ENCODE measurements at regions not wholly inside any gene's neighbourhood (a gene's known extent, or its start where the extent isn't known, plus 50 kb on each side); places are given as distances from the start of the nearest gene placed in this dataset.

DNA sequence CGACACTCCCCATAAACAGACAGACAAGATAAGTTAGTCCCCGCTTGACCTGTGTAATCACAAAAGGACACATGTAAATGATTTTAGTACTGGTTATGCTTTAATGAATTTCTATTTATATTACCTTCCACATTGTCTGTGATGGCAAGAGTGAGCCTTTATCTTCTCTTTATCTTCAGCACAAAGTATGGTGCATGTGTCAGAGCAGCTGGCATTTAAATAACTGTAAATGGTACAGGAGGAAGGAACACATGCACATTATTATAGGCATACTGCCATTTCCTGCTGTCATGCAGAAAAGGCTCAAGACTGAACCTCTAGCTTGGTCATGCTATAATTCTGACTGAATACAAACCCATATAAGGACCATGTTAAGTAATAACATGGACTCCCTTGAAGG, 1342.7 kb upstream of the TENM4 start:
- no peak overlapping the region for H3K4me3 ChIP-seq
- no peaks in the 10 kb centered on the region for H3K27me3 ChIP-seq
- no peaks in the 10 kb centered on the region for H3K36me3 ChIP-seq
- no peaks in the 10 kb centered on the region for H3K4me1 ChIP-seq
- intact Hi-C loops (cut with DNase I): no loop called here
- DNase-seq: no peak
- no peak for TF ChIP-seq CTCF (IDR thresholded peaks at IDR 0.05)
- TF ChIP-seq POLR2AphosphoS5 (IDR thresholded peaks at IDR 0.05): no peak
- no peaks in the 10 kb centered on the region for H3K9me3 ChIP-seq
- no peak overlapping the region for H3K27ac ChIP-seq
- WGBS, 2 donors: 78 to 87% methylated on average over 2 of the region's 2 CpGs

- WGBS, 2 donors: 54 to 70% methylated on average over 4 of the region's 4 CpGs
- TF ChIP-seq POLR2AphosphoS5 (IDR thresholded peaks at IDR 0.05) (no peak), CTCF (IDR thresholded peaks at IDR 0.05) (no peak), EP300 (IDR thresholded peaks at IDR 0.05) (no peak), POLR2A (IDR thresholded peaks at IDR 0.05) (no peak)
- no peak for DNase-seq
- Histone ChIP-seq H3K27ac (no peak overlapping the region), H3K4me3 (no peak overlapping the region), H3K36me3 (no peaks in the 10 kb centered on the region), H3K4me1 (no peaks in the 10 kb centered on the region), H3K9me3 (no peaks in the 10 kb centered on the region), H3K27me3 (no peaks in the 10 kb centered on the region)
- intact Hi-C loops (cut with DNase I): no loop called here
Observed at GRCh38 chr11:80782135-80782885, 1341.5 kb upstream of the TENM4 start.

- Histone ChIP-seq H3K4me3 (no peak overlapping the region), H3K4me1 (no peaks in the 10 kb centered on the region), H3K9me3 (no peaks in the 10 kb centered on the region), H3K36me3 (no peaks in the 10 kb centered on the region), H3K27ac (no peak overlapping the region), H3K27me3 (no peaks in the 10 kb centered on the region)
- TF ChIP-seq POLR2AphosphoS5 (IDR thresholded peaks at IDR 0.05) (no peak), POLR2A (IDR thresholded peaks at IDR 0.05) (no peak), EP300 (IDR thresholded peaks at IDR 0.05) (no peak), CTCF (IDR thresholded peaks at IDR 0.05) (no peak)
- WGBS, 2 donors: 38 to 54% methylated on average over 5 of the region's 5 CpGs
- DNase-seq: no peak
- intact Hi-C loops (cut with DNase I): no loop called here
Observed at GRCh38 chr11:80779905-80780605, 1339.2 kb upstream of the TENM4 start.

GRCh38 chr11:80778941-80779340, 1338.1 kb upstream of the TENM4 start:
- 44 to 72% methylated on average over 3 of the region's 3 CpGs for WGBS, 2 donors

More at GRCh38 chr11:80778941-80779340, 1338.1 kb upstream of the TENM4 start:
- Histone ChIP-seq H3K36me3 (no peaks in the 10 kb centered on the region), H3K4me3 (no peak overlapping the region), H3K4me1 (no peaks in the 10 kb centered on the region), H3K9me3 (no peaks in the 10 kb centered on the region), H3K27ac (no peak overlapping the region), H3K27me3 (no peaks in the 10 kb centered on the region)
- intact Hi-C loops (cut with DNase I): no loop called here
- DNase-seq: no peak
- TF ChIP-seq POLR2AphosphoS5 (IDR thresholded peaks at IDR 0.05) (no peak), EP300 (IDR thresholded peaks at IDR 0.05) (no peak), POLR2A (IDR thresholded peaks at IDR 0.05) (no peak), CTCF (IDR thresholded peaks at IDR 0.05) (no peak)

Data from sigmoid colon (tissue), 6 donors.